GM23338 (cell line): ENCODE measurements at regions not wholly inside any gene's neighbourhood (a gene's known extent, or its start where the extent isn't known, plus 50 kb on each side); places are given as distances from the start of the nearest gene placed in this dataset.

Experiments
- ATAC-seq: fragments of 200-7000 bp; cut with Tn5 transposase; 3 replicates; pipeline ENCODE4 v1.9.1; 2020
- DNase-seq: peaks from one replicate; pipeline ENCODE4 v3.0.0-alpha.2; 2015; ENCODE audit warnings: low spot score
- H2AFZ ChIP-seq: fragments of 200-600 bp; sonication (generic); 2 replicates; pipeline ENCODE4 v1.8.0; 2016; ENCODE audit warnings: antibody characterized with exemption, mild to moderate bottlenecking, moderate library complexity
- H3F3A ChIP-seq: fragments of 200-600 bp; sonication (generic); replicated peaks from 2 replicates; pipeline ENCODE4 v1.8.0; 2017; ENCODE audit warnings: antibody characterized with exemption, mixed run types, low read depth
- H3K27ac ChIP-seq: fragments of 200-600 bp; sonication (generic); 2 replicates; pipeline ENCODE4 v1.6.1; 2016; ENCODE audit warnings: low read depth
- H3K27me3 ChIP-seq: fragments of 200-600 bp; sonication (generic); 2 replicates; pipeline ENCODE4 v1.8.0; 2016; ENCODE audit warnings: mild to moderate bottlenecking, mixed run types, moderate library complexity; ENCODE audit not compliant: insufficient read depth
- H3K36me3 ChIP-seq: fragments of 200-600 bp; sonication (generic); 2 replicates; pipeline ENCODE4 v1.8.0; 2016; ENCODE audit warnings: mild to moderate bottlenecking; ENCODE audit not compliant: insufficient read depth
- H3K4me1 ChIP-seq: fragments of 200-600 bp; sonication (generic); 2 replicates; pipeline ENCODE4 v1.8.0; 2016; ENCODE audit warnings: mild to moderate bottlenecking, moderate library complexity; ENCODE audit not compliant: insufficient read depth
- H3K4me2 ChIP-seq: fragments of 200-600 bp; sonication (generic); 2 replicates; pipeline ENCODE4 v1.7.1; 2017; ENCODE audit warnings: mixed run types
- H3K4me3 ChIP-seq: fragments of 200-600 bp; sonication (generic); 2 replicates; pipeline ENCODE4 v1.6.1; 2016; ENCODE audit warnings: mixed run types
- H3K79me2 ChIP-seq: fragments of 200-600 bp; sonication (generic); replicated peaks from 2 replicates; pipeline ENCODE4 v1.8.0; 2017; ENCODE audit warnings: mild to moderate bottlenecking; ENCODE audit not compliant: insufficient read depth
- H3K9me2 ChIP-seq: fragments of 200-600 bp; sonication (generic); 2 replicates; pipeline ENCODE4 v1.8.0; 2017; ENCODE audit not compliant: insufficient read depth
- H4K20me1 ChIP-seq: fragments of 200-600 bp; sonication (generic); replicated peaks from 2 replicates; pipeline ENCODE4 v1.8.0; 2017; ENCODE audit warnings: mild to moderate bottlenecking; ENCODE audit not compliant: insufficient read depth
- H3K27ac Mint-ChIP-seq: 2 replicates; pipeline ENCODE4 v1.8.0; 2020; ENCODE audit warnings: inconsistent platforms, mild to moderate bottlenecking, moderate library complexity, mixed read lengths
- H3K27me3 Mint-ChIP-seq: 3 replicates; pipeline ENCODE4 v1.8.0; 2022; ENCODE audit warnings: low read depth, mild to moderate bottlenecking, moderate library complexity, mixed read lengths, inconsistent platforms; ENCODE audit not compliant: insufficient read depth, poor library complexity
- H3K36me3 Mint-ChIP-seq: 3 replicates; pipeline ENCODE4 v1.8.0; 2021; ENCODE audit warnings: low read depth, mild to moderate bottlenecking, inconsistent platforms, moderate library complexity, mixed read lengths
- H3K4me1 Mint-ChIP-seq: 3 replicates; pipeline ENCODE4 v1.8.0; 2020; ENCODE audit warnings: mild to moderate bottlenecking, inconsistent platforms, mixed read lengths
- H3K4me3 Mint-ChIP-seq: 3 replicates; pipeline ENCODE4 v1.8.0; 2021; ENCODE audit warnings: moderate library complexity, mild to moderate bottlenecking, inconsistent platforms, mixed read lengths
- H3K9me3 Mint-ChIP-seq: 3 replicates; pipeline ENCODE4 v1.8.0; 2020; ENCODE audit warnings: moderate library complexity, mild to moderate bottlenecking, inconsistent platforms, mixed read lengths
- CREB1 ChIP-seq: fragments of 250-450 bp; sonication (Bioruptor Pico); IDR thresholded peaks from 2 replicates; pipeline ENCODE4 v1.5.0; 2020; ENCODE audit warnings: low read depth, mild to moderate bottlenecking, moderate library complexity
- EZH2 ChIP-seq: fragments of 200-600 bp; sonication (generic); IDR thresholded peaks from one replicate; pipeline ENCODE4 v1.8.0; 2017; ENCODE audit warnings: antibody characterized with exemption, mild to moderate bottlenecking, low read depth; ENCODE audit not compliant: unreplicated experiment
- EZH2phosphoT487 ChIP-seq: fragments of 200-600 bp; sonication (generic); IDR thresholded peaks from one replicate; pipeline ENCODE4 v1.8.1; 2018; ENCODE audit warnings: antibody characterized with exemption; ENCODE audit not compliant: unreplicated experiment
- JUNB ChIP-seq: IDR thresholded peaks from one replicate; pipeline ENCODE4 v1.6.1; 2016; ENCODE audit warnings: antibody characterized with exemption; ENCODE audit not compliant: unreplicated experiment
- NANOG ChIP-seq: IDR thresholded peaks from 2 replicates; pipeline ENCODE4 v1.6.1; 2016; ENCODE audit warnings: antibody characterized with exemption, borderline replicate concordance
- POLR2AphosphoS5 ChIP-seq: IDR thresholded peaks from 2 replicates; pipeline ENCODE4 v1.6.1; 2016; ENCODE audit warnings: antibody characterized with exemption, low read depth
- STAT1 ChIP-seq: IDR thresholded peaks from one replicate; pipeline ENCODE4 v1.6.1; 2016; ENCODE audit warnings: antibody characterized with exemption; ENCODE audit not compliant: unreplicated experiment
- ZNF114 ChIP-seq: fragments of 250-450 bp; sonication (Bioruptor Pico); IDR thresholded peaks from 2 replicates; pipeline ENCODE4 v1.5.0; 2020; ENCODE audit warnings: mild to moderate bottlenecking, moderate library complexity
- ZNF331 ChIP-seq: fragments of 250-450 bp; sonication (Bioruptor Pico); IDR thresholded peaks from 2 replicates; pipeline ENCODE4 v1.5.0; 2020; ENCODE audit warnings: low read depth, mild to moderate bottlenecking, moderate library complexity
- TF ChIP-seq, protein P1 (sequence below): IDR thresholded peaks from 2 replicates; pipeline ENCODE4 v1.6.1; 2016; ENCODE audit warnings: antibody characterized with exemption
- TF ChIP-seq, protein P2 (sequence below): fragments of 250-450 bp; sonication (Bioruptor Pico); IDR thresholded peaks from 2 replicates; pipeline ENCODE4 v1.5.0; 2020; ENCODE audit warnings: mild to moderate bottlenecking, moderate library complexity
- TF ChIP-seq, protein P3 (sequence below), 2 experiments: fragments of 200-600 bp in 1 of 2; sonication (generic) in 1 of 2; conservative IDR thresholded peaks; 2 replicates each; pipeline versions ENCODE4 v1.5.1 to v1.6.1; 2016 to 2017; ENCODE audit warnings: antibody characterized with exemption in 2 of 2, low read depth in 2 of 2, mild to moderate bottlenecking in 2 of 2, moderate library complexity in 1 of 2
- TF ChIP-seq, protein P4 (sequence below): IDR thresholded peaks from one replicate; pipeline ENCODE4 v1.6.1; 2018; ENCODE audit warnings: antibody characterized with exemption; ENCODE audit not compliant: unreplicated experiment

DNA sequence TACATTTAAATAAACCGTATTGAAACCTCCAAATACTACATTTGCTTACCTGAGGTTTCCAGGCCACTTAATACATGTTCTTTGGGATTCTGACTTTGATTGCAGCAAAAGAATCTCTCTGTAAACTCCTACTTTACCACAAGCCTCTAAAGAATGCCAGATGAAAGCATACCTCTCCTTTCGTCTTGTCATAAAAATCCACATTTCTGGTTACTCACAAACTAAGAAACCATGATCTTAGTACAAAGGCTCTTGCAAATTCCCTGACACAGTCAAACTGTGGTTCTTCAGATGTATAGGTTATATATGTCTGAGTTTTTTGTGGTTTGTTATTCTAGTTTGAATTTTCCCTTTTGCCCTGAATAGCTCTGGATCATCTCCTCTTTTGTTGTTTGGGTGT lies 188.4 kb downstream of the RAP2B start:
- peaks cover 49% of the 10 kb centered on the region for H3K27me3 ChIP-seq
- no peaks in the 10 kb centered on the region for H3K79me2 ChIP-seq
- no peaks in the 10 kb centered on the region for H4K20me1 ChIP-seq
- DNase-seq: no peak
- Mint-ChIP-seq H3K4me1 (peaks cover 22% of the 10 kb centered on the region), H3K9me3 (peaks cover 31% of the 10 kb centered on the region), H3K27me3 (peaks cover 27% of the 10 kb centered on the region), H3K27ac (no peak overlapping the region), H3K4me3 (no peak overlapping the region), H3K36me3 (peaks cover 27% of the 10 kb centered on the region)
- no peak overlapping the region for H3K27ac ChIP-seq
- TF ChIP-seq CREB1 (CRISPR knock-in tag) (no peak), POLR2AphosphoS5 (no peak), EZH2 (no peak), ZNF331 (CRISPR knock-in tag) (no peak), NANOG (no peak), JUNB (no peak), EZH2phosphoT487 (no peak), STAT1 (no peak), ZNF114 (CRISPR knock-in tag) (no peak)
- TF ChIP-seq, protein P1, sequence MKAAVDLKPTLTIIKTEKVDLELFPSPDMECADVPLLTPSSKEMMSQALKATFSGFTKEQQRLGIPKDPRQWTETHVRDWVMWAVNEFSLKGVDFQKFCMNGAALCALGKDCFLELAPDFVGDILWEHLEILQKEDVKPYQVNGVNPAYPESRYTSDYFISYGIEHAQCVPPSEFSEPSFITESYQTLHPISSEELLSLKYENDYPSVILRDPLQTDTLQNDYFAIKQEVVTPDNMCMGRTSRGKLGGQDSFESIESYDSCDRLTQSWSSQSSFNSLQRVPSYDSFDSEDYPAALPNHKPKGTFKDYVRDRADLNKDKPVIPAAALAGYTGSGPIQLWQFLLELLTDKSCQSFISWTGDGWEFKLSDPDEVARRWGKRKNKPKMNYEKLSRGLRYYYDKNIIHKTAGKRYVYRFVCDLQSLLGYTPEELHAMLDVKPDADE: no peak
- TF ChIP-seq, protein P2, sequence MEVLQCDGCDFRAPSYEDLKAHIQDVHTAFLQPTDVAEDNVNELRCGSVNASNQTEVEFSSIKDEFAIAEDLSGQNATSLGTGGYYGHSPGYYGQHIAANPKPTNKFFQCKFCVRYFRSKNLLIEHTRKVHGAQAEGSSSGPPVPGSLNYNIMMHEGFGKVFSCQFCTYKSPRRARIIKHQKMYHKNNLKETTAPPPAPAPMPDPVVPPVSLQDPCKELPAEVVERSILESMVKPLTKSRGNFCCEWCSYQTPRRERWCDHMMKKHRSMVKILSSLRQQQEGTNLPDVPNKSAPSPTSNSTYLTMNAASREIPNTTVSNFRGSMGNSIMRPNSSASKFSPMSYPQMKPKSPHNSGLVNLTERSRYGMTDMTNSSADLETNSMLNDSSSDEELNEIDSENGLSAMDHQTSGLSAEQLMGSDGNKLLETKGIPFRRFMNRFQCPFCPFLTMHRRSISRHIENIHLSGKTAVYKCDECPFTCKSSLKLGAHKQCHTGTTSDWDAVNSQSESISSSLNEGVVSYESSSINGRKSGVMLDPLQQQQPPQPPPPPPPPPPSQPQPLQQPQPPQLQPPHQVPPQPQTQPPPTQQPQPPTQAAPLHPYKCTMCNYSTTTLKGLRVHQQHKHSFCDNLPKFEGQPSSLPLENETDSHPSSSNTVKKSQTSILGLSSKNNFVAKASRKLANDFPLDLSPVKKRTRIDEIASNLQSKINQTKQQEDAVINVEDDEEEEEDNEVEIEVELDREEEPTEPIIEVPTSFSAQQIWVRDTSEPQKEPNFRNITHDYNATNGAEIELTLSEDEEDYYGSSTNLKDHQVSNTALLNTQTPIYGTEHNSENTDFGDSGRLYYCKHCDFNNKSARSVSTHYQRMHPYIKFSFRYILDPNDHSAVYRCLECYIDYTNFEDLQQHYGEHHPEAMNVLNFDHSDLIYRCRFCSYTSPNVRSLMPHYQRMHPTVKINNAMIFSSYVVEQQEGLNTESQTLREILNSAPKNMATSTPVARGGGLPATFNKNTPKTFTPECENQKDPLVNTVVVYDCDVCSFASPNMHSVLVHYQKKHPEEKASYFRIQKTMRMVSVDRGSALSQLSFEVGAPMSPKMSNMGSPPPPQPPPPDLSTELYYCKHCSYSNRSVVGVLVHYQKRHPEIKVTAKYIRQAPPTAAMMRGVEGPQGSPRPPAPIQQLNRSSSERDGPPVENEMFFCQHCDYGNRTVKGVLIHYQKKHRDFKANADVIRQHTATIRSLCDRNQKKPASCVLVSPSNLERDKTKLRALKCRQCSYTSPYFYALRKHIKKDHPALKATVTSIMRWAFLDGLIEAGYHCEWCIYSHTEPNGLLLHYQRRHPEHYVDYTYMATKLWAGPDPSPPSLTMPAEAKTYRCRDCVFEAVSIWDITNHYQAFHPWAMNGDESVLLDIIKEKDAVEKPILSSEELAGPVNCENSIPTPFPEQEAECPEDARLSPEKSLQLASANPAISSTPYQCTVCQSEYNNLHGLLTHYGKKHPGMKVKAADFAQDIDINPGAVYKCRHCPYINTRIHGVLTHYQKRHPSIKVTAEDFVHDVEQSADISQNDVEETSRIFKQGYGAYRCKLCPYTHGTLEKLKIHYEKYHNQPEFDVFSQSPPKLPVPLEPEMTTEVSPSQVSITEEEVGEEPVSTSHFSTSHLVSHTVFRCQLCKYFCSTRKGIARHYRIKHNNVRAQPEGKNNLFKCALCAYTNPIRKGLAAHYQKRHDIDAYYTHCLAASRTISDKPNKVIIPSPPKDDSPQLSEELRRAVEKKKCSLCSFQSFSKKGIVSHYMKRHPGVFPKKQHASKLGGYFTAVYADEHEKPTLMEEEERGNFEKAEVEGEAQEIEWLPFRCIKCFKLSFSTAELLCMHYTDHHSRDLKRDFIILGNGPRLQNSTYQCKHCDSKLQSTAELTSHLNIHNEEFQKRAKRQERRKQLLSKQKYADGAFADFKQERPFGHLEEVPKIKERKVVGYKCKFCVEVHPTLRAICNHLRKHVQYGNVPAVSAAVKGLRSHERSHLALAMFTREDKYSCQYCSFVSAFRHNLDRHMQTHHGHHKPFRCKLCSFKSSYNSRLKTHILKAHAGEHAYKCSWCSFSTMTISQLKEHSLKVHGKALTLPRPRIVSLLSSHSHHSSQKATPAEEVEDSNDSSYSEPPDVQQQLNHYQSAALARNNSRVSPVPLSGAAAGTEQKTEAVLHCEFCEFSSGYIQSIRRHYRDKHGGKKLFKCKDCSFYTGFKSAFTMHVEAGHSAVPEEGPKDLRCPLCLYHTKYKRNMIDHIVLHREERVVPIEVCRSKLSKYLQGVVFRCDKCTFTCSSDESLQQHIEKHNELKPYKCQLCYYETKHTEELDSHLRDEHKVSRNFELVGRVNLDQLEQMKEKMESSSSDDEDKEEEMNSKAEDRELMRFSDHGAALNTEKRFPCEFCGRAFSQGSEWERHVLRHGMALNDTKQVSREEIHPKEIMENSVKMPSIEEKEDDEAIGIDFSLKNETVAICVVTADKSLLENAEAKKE (CRISPR knock-in tag): no peak
- TF ChIP-seq, protein P3, sequence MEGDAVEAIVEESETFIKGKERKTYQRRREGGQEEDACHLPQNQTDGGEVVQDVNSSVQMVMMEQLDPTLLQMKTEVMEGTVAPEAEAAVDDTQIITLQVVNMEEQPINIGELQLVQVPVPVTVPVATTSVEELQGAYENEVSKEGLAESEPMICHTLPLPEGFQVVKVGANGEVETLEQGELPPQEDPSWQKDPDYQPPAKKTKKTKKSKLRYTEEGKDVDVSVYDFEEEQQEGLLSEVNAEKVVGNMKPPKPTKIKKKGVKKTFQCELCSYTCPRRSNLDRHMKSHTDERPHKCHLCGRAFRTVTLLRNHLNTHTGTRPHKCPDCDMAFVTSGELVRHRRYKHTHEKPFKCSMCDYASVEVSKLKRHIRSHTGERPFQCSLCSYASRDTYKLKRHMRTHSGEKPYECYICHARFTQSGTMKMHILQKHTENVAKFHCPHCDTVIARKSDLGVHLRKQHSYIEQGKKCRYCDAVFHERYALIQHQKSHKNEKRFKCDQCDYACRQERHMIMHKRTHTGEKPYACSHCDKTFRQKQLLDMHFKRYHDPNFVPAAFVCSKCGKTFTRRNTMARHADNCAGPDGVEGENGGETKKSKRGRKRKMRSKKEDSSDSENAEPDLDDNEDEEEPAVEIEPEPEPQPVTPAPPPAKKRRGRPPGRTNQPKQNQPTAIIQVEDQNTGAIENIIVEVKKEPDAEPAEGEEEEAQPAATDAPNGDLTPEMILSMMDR (conservative IDR thresholded peaks at IDR 0.05; ENCODE audit: low read depth in 2 of 2): no peak
- TF ChIP-seq, protein P4, sequence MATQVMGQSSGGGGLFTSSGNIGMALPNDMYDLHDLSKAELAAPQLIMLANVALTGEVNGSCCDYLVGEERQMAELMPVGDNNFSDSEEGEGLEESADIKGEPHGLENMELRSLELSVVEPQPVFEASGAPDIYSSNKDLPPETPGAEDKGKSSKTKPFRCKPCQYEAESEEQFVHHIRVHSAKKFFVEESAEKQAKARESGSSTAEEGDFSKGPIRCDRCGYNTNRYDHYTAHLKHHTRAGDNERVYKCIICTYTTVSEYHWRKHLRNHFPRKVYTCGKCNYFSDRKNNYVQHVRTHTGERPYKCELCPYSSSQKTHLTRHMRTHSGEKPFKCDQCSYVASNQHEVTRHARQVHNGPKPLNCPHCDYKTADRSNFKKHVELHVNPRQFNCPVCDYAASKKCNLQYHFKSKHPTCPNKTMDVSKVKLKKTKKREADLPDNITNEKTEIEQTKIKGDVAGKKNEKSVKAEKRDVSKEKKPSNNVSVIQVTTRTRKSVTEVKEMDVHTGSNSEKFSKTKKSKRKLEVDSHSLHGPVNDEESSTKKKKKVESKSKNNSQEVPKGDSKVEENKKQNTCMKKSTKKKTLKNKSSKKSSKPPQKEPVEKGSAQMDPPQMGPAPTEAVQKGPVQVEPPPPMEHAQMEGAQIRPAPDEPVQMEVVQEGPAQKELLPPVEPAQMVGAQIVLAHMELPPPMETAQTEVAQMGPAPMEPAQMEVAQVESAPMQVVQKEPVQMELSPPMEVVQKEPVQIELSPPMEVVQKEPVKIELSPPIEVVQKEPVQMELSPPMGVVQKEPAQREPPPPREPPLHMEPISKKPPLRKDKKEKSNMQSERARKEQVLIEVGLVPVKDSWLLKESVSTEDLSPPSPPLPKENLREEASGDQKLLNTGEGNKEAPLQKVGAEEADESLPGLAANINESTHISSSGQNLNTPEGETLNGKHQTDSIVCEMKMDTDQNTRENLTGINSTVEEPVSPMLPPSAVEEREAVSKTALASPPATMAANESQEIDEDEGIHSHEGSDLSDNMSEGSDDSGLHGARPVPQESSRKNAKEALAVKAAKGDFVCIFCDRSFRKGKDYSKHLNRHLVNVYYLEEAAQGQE: no peak
- H3F3A ChIP-seq: no peaks in the 10 kb centered on the region
- H3K4me2 ChIP-seq: no peak overlapping the region
- H3K9me2 ChIP-seq: 0 out of 2 replicates have a peak, but pooled peaks cover 2% of the 10 kb centered on the region
- ATAC-seq: no peak
- no peak overlapping the region for H2AFZ ChIP-seq
- peaks cover 12% of the 10 kb centered on the region for H3K4me1 ChIP-seq
- no peak overlapping the region for H3K4me3 ChIP-seq
- H3K36me3 ChIP-seq: no peaks in the 10 kb centered on the region
